WTC11 (cell line): ENCODE measurements at regions not wholly inside any gene's neighbourhood (a gene's known extent, or its start where the extent isn't known, plus 50 kb on each side); places are given as distances from the start of the nearest gene placed in this dataset.
A peak's percentile ranks its signal among the peaks of the same experiment; 100 is the strongest.

Source experiments
- ATAC-seq: fragments of 200-7000 bp; cut with Tn5 transposase; 2 replicates; pipeline ENCODE4 v1.10.0; 2021; ENCODE audit warnings: mild to moderate bottlenecking, moderate library complexity
- CTCF ChIA-PET: fragments of 300-600 bp; sonication (Branson Sonifier 250); formaldehyde crosslinking; loops from one replicate; lab custom pipeline; 2021; ENCODE audit warnings: antibody characterized with exemption; lab: Charles Lee
- POLR2A ChIA-PET: fragments of 350-600 bp; sonication (Branson Sonifier 250); formaldehyde crosslinking; loops from one replicate; lab custom pipeline; 2021; ENCODE audit warnings: antibody characterized with exemption; lab: Charles Lee
- DNase-seq: peaks from one replicate; pipeline ENCODE4 v3.0.0; 2021; ENCODE audit warnings: low spot score
- H3K27ac Mint-ChIP-seq: 2 replicates; pipeline ENCODE4 v1.8.0; 2021; ENCODE audit warnings: mixed read lengths
- H3K27me3 Mint-ChIP-seq: 2 replicates; pipeline ENCODE4 v1.8.0; 2021; ENCODE audit warnings: low read depth, mild to moderate bottlenecking, moderate library complexity, mixed read lengths
- H3K36me3 Mint-ChIP-seq: 2 replicates; pipeline ENCODE4 v1.8.0; 2021; ENCODE audit warnings: mixed read lengths
- H3K4me1 Mint-ChIP-seq: 2 replicates; pipeline ENCODE4 v1.8.0; 2022; ENCODE audit warnings: mixed read lengths
- H3K4me3 Mint-ChIP-seq: 2 replicates; pipeline ENCODE4 v1.8.0; 2021; ENCODE audit warnings: mild to moderate bottlenecking, moderate library complexity, mixed read lengths
- H3K9me3 Mint-ChIP-seq: 2 replicates; pipeline ENCODE4 v1.8.0; 2021; ENCODE audit warnings: mixed read lengths
- ARID4B ChIP-seq: sonication (generic); formaldehyde crosslinking; IDR thresholded peaks from 2 replicates; pipeline ENCODE4 v1.8.0; 2023; ENCODE audit warnings: missing genetic modification reagents, mild to moderate bottlenecking, borderline replicate concordance
- CREB1 ChIP-seq: sonication (generic); formaldehyde crosslinking; IDR thresholded peaks from 2 replicates; pipeline ENCODE4 v1.8.0; 2023; ENCODE audit warnings: mild to moderate bottlenecking, missing genetic modification reagents
- ELF4 ChIP-seq: sonication (generic); formaldehyde crosslinking; IDR thresholded peaks from 2 replicates; pipeline ENCODE4 v1.8.1; 2022; ENCODE audit warnings: low read depth, mild to moderate bottlenecking, moderate library complexity, missing genetic modification reagents
- ETV6 ChIP-seq: sonication (generic); formaldehyde crosslinking; IDR thresholded peaks from 2 replicates; pipeline ENCODE4 v1.8.1; 2022; ENCODE audit warnings: mild to moderate bottlenecking, missing genetic modification reagents
- FOXJ3 ChIP-seq: sonication (generic); formaldehyde crosslinking; IDR thresholded peaks from 2 replicates; pipeline ENCODE4 v1.9.0; 2021; ENCODE audit warnings: missing genetic modification reagents, mild to moderate bottlenecking, borderline replicate concordance
- GABPB1 ChIP-seq: sonication (generic); formaldehyde crosslinking; IDR thresholded peaks from 2 replicates; pipeline ENCODE4 v1.8.1; 2023; ENCODE audit warnings: mild to moderate bottlenecking, missing genetic modification reagents
- GTF2I ChIP-seq: fragments of 250-450 bp; sonication (Bioruptor Pico); conservative IDR thresholded peaks from 2 replicates; pipeline ENCODE4 v1.4.0; 2021; ENCODE audit warnings: mild to moderate bottlenecking
- JAZF1 ChIP-seq: fragments of 250-450 bp; sonication (Bioruptor Pico); IDR thresholded peaks from 2 replicates; pipeline ENCODE4 v1.9.0; 2021; ENCODE audit warnings: moderate library complexity, mild to moderate bottlenecking, inconsistent platforms
- MXD4 ChIP-seq: fragments of 250-450 bp; sonication (Bioruptor Pico); IDR thresholded peaks from 2 replicates; pipeline ENCODE4 v1.8.0; 2021; ENCODE audit warnings: mild to moderate bottlenecking, moderate library complexity, borderline replicate concordance
- SOX15 ChIP-seq: fragments of 250-450 bp; sonication (Bioruptor Pico); IDR thresholded peaks from 2 replicates; pipeline ENCODE4 v1.9.0; 2021; ENCODE audit warnings: mild to moderate bottlenecking
- SP1 ChIP-seq: sonication (generic); formaldehyde crosslinking; conservative IDR thresholded peaks from 2 replicates; pipeline ENCODE4 v1.8.1; 2022; ENCODE audit warnings: missing genetic modification reagents
- TCF7 ChIP-seq: sonication (generic); formaldehyde crosslinking; IDR thresholded peaks from 2 replicates; pipeline ENCODE4 v1.8.0; 2022; ENCODE audit warnings: mild to moderate bottlenecking, low read depth, missing genetic modification reagents, moderate library complexity
- TEAD1 ChIP-seq: sonication (generic); formaldehyde crosslinking; IDR thresholded peaks from 2 replicates; pipeline ENCODE4 v1.8.0; 2022; ENCODE audit warnings: mild to moderate bottlenecking, missing genetic modification reagents
- TEAD4 ChIP-seq: sonication (generic); formaldehyde crosslinking; IDR thresholded peaks from 2 replicates; pipeline ENCODE4 v1.8.0; 2022; ENCODE audit warnings: mild to moderate bottlenecking, missing genetic modification reagents
- ZNF121 ChIP-seq: sonication (generic); formaldehyde crosslinking; IDR thresholded peaks from 2 replicates; pipeline ENCODE4 v1.8.0; 2023; ENCODE audit warnings: missing genetic modification reagents
- ZNF219 ChIP-seq: sonication (generic); formaldehyde crosslinking; IDR thresholded peaks from 2 replicates; pipeline ENCODE4 v1.8.0; 2023; ENCODE audit warnings: missing genetic modification reagents, mild to moderate bottlenecking, borderline replicate concordance
- ZNF317 ChIP-seq: sonication (generic); formaldehyde crosslinking; IDR thresholded peaks from 2 replicates; pipeline ENCODE4 v1.8.1; 2023; ENCODE audit warnings: low read depth, mild to moderate bottlenecking, moderate library complexity, missing genetic modification reagents, borderline replicate concordance
- ZNF423 ChIP-seq: fragments of 250-450 bp; sonication (Bioruptor Pico); IDR thresholded peaks from 2 replicates; pipeline ENCODE4 v2.1.2; 2022; ENCODE audit warnings: mild to moderate bottlenecking, moderate library complexity
- TF ChIP-seq, protein P1 (sequence below): sonication (generic); formaldehyde crosslinking; IDR thresholded peaks from 2 replicates; pipeline ENCODE4 v1.8.0; 2022; ENCODE audit warnings: mild to moderate bottlenecking, missing genetic modification reagents
- TF ChIP-seq, protein P2 (sequence below): fragments of 200-600 bp; IDR thresholded peaks from 2 replicates; pipeline ENCODE4 v1.8.0; 2022; ENCODE audit warnings: antibody characterized with exemption
- TF ChIP-seq, protein P3 (sequence below): sonication (generic); formaldehyde crosslinking; IDR thresholded peaks from 2 replicates; pipeline ENCODE4 v1.8.1; 2023; ENCODE audit warnings: mild to moderate bottlenecking, moderate library complexity, missing genetic modification reagents

DNA sequence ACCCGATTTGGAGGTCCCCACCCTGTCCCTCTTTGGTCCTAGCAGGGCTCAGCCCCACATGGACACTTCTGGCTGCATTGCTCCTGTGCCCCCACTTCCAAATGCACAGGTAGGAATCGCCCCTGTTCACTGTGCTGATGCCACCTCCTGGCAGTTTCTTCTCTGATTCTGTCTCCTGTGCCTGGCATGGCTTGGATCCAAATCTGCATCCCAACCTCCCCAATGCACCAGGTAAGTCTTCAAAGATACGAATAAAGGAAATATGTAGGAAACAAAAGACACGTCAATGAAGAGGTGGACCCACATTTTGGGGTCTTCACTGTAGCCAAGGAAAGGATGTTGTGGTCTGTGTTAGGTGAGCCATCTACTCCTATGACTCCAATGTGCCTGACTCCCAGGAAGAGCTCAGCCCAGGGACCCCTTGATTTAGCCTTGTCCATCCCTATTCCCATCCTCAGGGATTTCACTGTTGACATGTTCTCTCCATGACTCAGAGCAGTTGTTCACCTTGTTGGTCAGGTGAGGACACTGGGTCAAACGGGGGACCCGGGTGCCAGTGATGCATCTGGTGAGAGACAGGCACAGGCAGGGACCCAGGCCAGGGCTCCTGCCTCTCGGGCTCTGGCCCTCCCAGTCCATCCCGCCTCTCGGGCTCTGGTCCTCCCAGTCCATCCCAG is 341.8 kb downstream of the CXCL12 start (continued):
- TF ChIP-seq, protein P1, sequence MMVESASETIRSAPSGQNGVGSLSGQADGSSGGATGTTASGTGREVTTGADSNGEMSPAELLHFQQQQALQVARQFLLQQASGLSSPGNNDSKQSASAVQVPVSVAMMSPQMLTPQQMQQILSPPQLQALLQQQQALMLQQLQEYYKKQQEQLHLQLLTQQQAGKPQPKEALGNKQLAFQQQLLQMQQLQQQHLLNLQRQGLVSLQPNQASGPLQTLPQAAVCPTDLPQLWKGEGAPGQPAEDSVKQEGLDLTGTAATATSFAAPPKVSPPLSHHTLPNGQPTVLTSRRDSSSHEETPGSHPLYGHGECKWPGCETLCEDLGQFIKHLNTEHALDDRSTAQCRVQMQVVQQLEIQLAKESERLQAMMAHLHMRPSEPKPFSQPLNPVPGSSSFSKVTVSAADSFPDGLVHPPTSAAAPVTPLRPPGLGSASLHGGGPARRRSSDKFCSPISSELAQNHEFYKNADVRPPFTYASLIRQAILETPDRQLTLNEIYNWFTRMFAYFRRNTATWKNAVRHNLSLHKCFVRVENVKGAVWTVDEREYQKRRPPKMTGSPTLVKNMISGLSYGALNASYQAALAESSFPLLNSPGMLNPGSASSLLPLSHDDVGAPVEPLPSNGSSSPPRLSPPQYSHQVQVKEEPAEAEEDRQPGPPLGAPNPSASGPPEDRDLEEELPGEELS (CRISPR knock-in tag) = no peak
- TF ChIP-seq TEAD4 (no peak), FOXJ3 (CRISPR knock-in tag) (no peak), ETV6 (CRISPR knock-in tag) (no peak), SOX15 (no peak), SP1 (CRISPR knock-in tag) (no peak), ELF4 (CRISPR knock-in tag) (no peak), MXD4 (CRISPR knock-in tag) (no peak)
- TF ChIP-seq, protein P2, sequence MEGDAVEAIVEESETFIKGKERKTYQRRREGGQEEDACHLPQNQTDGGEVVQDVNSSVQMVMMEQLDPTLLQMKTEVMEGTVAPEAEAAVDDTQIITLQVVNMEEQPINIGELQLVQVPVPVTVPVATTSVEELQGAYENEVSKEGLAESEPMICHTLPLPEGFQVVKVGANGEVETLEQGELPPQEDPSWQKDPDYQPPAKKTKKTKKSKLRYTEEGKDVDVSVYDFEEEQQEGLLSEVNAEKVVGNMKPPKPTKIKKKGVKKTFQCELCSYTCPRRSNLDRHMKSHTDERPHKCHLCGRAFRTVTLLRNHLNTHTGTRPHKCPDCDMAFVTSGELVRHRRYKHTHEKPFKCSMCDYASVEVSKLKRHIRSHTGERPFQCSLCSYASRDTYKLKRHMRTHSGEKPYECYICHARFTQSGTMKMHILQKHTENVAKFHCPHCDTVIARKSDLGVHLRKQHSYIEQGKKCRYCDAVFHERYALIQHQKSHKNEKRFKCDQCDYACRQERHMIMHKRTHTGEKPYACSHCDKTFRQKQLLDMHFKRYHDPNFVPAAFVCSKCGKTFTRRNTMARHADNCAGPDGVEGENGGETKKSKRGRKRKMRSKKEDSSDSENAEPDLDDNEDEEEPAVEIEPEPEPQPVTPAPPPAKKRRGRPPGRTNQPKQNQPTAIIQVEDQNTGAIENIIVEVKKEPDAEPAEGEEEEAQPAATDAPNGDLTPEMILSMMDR = no peak

GRCh38 chr10:44042075-44042770 is 342.7 kb downstream of the CXCL12 start:
- DNase-seq = no peak
- H3K27me3 Mint-ChIP-seq = no peaks in the 10 kb centered on the region; the same call in 1 of the 2 replicates
- ChIA-PET POLR2A (interaction anchor here (0.6 kb wide), 1 partner anchor 213 kb away, joined by 6 read pairs; no protein-coding TSS in a partner anchor), CTCF (no interaction called here)
- peaks cover 28% of the 10 kb centered on the region for H3K4me1 Mint-ChIP-seq
- TF ChIP-seq ZNF121 (CRISPR knock-in tag) (0 out of 2 replicates have a peak, but pooled peaks have one; percentile 17), TCF7 (no peak)
- H3K36me3 Mint-ChIP-seq = no peaks in the 10 kb centered on the region
- H3K4me3 Mint-ChIP-seq = no peak overlapping the region
- ATAC-seq = peak; percentile 87
- peak overlapping the region; percentile 21; the same call in 1 of the 2 replicates for H3K27ac Mint-ChIP-seq
- H3K9me3 Mint-ChIP-seq = peaks cover 10% of the 10 kb centered on the region; the same call in 1 of the 2 replicates

DNA sequence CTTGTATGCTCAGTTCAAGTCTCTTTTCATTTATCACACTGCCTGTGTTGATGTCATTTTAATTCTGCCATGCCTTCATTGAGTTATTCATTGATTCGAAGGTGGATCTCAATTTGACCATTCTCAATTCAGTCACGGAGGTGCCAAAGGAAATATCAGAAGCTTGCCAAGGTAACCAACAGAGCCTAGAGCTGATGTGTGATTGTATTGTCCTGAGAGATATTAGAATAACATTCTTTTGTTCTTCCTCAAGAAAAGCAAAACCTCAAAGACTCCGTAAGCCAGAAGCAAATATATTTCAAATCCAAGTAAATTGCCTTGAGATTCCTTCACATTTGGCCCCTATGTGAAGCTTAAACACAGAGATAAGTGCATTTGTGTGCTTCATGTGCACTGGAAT is 345.3 kb downstream of the CXCL12 start:
- CTCF ChIA-PET = no interaction called here
- no peak for DNase-seq
- TF ChIP-seq ZNF423 (CRISPR knock-in tag) (no peak), GTF2I (no peak), JAZF1 (CRISPR knock-in tag) (no peak), ARID4B (CRISPR knock-in tag) (no peak), ZNF317 (CRISPR knock-in tag) (no peak), TEAD1 (CRISPR knock-in tag) (no peak), GABPB1 (CRISPR knock-in tag) (no peak), CREB1 (CRISPR knock-in tag) (no peak), ZNF219 (CRISPR knock-in tag) (no peak)
- TF ChIP-seq, protein P3, sequence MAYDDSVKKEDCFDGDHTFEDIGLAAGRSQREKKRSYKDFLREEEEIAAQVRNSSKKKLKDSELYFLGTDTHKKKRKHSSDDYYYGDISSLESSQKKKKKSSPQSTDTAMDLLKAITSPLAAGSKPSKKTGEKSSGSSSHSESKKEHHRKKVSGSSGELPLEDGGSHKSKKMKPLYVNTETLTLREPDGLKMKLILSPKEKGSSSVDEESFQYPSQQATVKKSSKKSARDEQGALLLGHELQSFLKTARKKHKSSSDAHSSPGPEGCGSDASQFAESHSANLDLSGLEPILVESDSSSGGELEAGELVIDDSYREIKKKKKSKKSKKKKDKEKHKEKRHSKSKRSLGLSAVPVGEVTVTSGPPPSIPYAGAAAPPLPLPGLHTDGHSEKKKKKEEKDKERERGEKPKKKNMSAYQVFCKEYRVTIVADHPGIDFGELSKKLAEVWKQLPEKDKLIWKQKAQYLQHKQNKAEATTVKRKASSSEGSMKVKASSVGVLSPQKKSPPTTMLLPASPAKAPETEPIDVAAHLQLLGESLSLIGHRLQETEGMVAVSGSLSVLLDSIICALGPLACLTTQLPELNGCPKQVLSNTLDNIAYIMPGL (CRISPR knock-in tag) = no peak

More for the DNA sequence above, 345.3 kb downstream of the CXCL12 start:
- POLR2A ChIA-PET = no interaction called here
- Mint-ChIP-seq H3K4me1 (peaks cover 23% of the 10 kb centered on the region), H3K4me3 (no peak overlapping the region), H3K36me3 (no peaks in the 10 kb centered on the region), H3K27me3 (peaks cover 2% of the 10 kb centered on the region; the same call in 1 of the 2 replicates), H3K9me3 (peaks cover 10% of the 10 kb centered on the region; the same call in 1 of the 2 replicates), H3K27ac (no peak overlapping the region)
- no peak for ATAC-seq
